A549 (cell line): ENCODE measurements at regions not wholly inside any gene's neighbourhood (a gene's known extent, or its start where the extent isn't known, plus 50 kb on each side); places are given as distances from the start of the nearest gene placed in this dataset.

Experiments
- CTCF ChIP-seq: fragments of >200 bp; sonication (Bioruptor Twin); formaldehyde crosslinking; IDR thresholded peaks from 3 replicates; pipeline ENCODE4 v1.5.1; 2016
- EP300 ChIP-seq, 2 experiments: fragments of >200 bp; sonication (Bioruptor Twin); formaldehyde crosslinking; IDR thresholded peaks; 2 replicates in 1 of 2; 3 replicates in 1 of 2; pipeline ENCODE4 v1.6.1; 2016 to 2017
- JUN ChIP-seq, 2 experiments: fragments of >200 bp; sonication (Bioruptor Twin); formaldehyde crosslinking; IDR thresholded peaks; 2 replicates in 1 of 2; 3 replicates in 1 of 2; pipeline ENCODE4 v1.6.1; 2016 to 2017
- MAX ChIP-seq: IDR thresholded peaks from 2 replicates; pipeline ENCODE4 v1.6.1; 2012
- POLR2A ChIP-seq: IDR thresholded peaks from 2 replicates; pipeline ENCODE4 v1.6.1; 2012; ENCODE audit warnings: mild to moderate bottlenecking, low read length
- REST ChIP-seq: fragments of 200-600 bp; sonication (generic); IDR thresholded peaks from 2 replicates; pipeline ENCODE4 v1.6.1; 2016; ENCODE audit warnings: antibody characterized with exemption, mild to moderate bottlenecking, moderate library complexity

GRCh38 chr6:4613381-4613780 is 162.8 kb upstream of the CDYL start:
- TF ChIP-seq CTCF (no peak), POLR2A (no peak), EP300 (IDR thresholded peaks at IDR 0.05) (no peak), REST (no peak), JUN (IDR thresholded peaks at IDR 0.05) (no peak), MAX (no peak)
